DOHH2 (cell line): ENCODE measurements at regions not wholly inside any gene's neighbourhood (a gene's known extent, or its start where the extent isn't known, plus 50 kb on each side); places are given as distances from the start of the nearest gene placed in this dataset.

Source experiments
- H3F3A ChIP-seq: fragments of 200-600 bp; sonication (generic), shearing (Covaris generic); 2 replicates; pipeline ENCODE4 v1.6.0; 2016; ENCODE audit warnings: antibody characterized with exemption, mild to moderate bottlenecking; ENCODE audit not compliant: control insufficient read depth, insufficient read depth
- H3K27ac ChIP-seq: fragments of 200-600 bp; sonication (generic); 2 replicates; pipeline ENCODE4 v1.5.1; 2014; ENCODE audit warnings: low read depth, mild to moderate bottlenecking, low read length, moderate library complexity
- H3K27me3 ChIP-seq: fragments of 200-600 bp; sonication (generic); 2 replicates; pipeline ENCODE4 v1.6.1; 2014; ENCODE audit warnings: mild to moderate bottlenecking, low read length, mixed read lengths; ENCODE audit not compliant: control insufficient read depth
- H3K36me3 ChIP-seq: fragments of 200-600 bp; sonication (generic); 2 replicates; pipeline ENCODE4 v1.6.1; 2014; ENCODE audit warnings: mild to moderate bottlenecking, low read length, moderate library complexity, mixed read lengths; ENCODE audit not compliant: control insufficient read depth
- H3K4me1 ChIP-seq: fragments of 200-600 bp; sonication (generic); 2 replicates; pipeline ENCODE4 v1.6.1; 2014; ENCODE audit warnings: mild to moderate bottlenecking, low read length, mixed read lengths; ENCODE audit not compliant: control insufficient read depth
- H3K4me2 ChIP-seq: fragments of 200-600 bp; sonication (generic); 2 replicates; pipeline ENCODE4 v1.6.0; 2014; ENCODE audit warnings: mild to moderate bottlenecking, low read length, moderate library complexity
- H3K4me3 ChIP-seq: fragments of 200-600 bp; sonication (generic); 2 replicates; pipeline ENCODE4 v1.5.1; 2014; ENCODE audit warnings: mild to moderate bottlenecking, low read length, mixed read lengths
- H3K79me2 ChIP-seq: fragments of 200-600 bp; sonication (generic); 2 replicates; pipeline ENCODE4 v1.6.1; 2014; ENCODE audit warnings: mild to moderate bottlenecking, low read length, mixed read lengths; ENCODE audit not compliant: control insufficient read depth
- H3K9me2 ChIP-seq: fragments of 200-600 bp; sonication (generic); replicated peaks from 2 replicates; pipeline ENCODE4 v1.6.1; 2014; ENCODE audit warnings: mild to moderate bottlenecking, low read length, mixed read lengths; ENCODE audit not compliant: control insufficient read depth
- H3K9me3 ChIP-seq: fragments of 200-600 bp; sonication (generic); 2 replicates; pipeline ENCODE4 v1.6.1; 2014; ENCODE audit warnings: antibody characterized with exemption, low read length, mixed read lengths; ENCODE audit not compliant: control insufficient read depth, insufficient read depth
- H4K20me1 ChIP-seq: fragments of 200-600 bp; sonication (generic); 2 replicates; pipeline ENCODE4 v1.6.0; 2014; ENCODE audit warnings: low read depth, mild to moderate bottlenecking, antibody characterized with exemption, low read length, moderate library complexity; ENCODE audit not compliant: control insufficient read depth, insufficient read depth
- CTCF ChIP-seq: fragments of 200-600 bp; sonication (generic); IDR thresholded peaks from one replicate; pipeline ENCODE4 v1.5.1; 2014; ENCODE audit warnings: antibody characterized with exemption, mild to moderate bottlenecking, low read depth, low read length; ENCODE audit not compliant: poor library complexity, severe bottlenecking
- EZH2phosphoT487 ChIP-seq: fragments of 200-600 bp; sonication (generic); IDR thresholded peaks from 2 replicates; pipeline ENCODE4 v1.6.1; 2017; ENCODE audit warnings: borderline replicate concordance, mild to moderate bottlenecking, antibody characterized with exemption, low read length, moderate library complexity, mixed read lengths

GRCh38 chr2:175400975-175401374 is 219.5 kb upstream of the ATP5MC3 start:
- Histone ChIP-seq H3K9me3 (no peaks in the 10 kb centered on the region), H3K27ac (no peak overlapping the region), H3F3A (no peaks in the 10 kb centered on the region), H3K9me2 (no peaks in the 10 kb centered on the region), H3K36me3 (no peaks in the 10 kb centered on the region), H3K4me1 (no peaks in the 10 kb centered on the region), H3K4me3 (no peak overlapping the region), H3K79me2 (no peaks in the 10 kb centered on the region), H3K27me3 (no peaks in the 10 kb centered on the region), H4K20me1 (no peaks in the 10 kb centered on the region), H3K4me2 (no peak overlapping the region)
- TF ChIP-seq CTCF (no peak), EZH2phosphoT487 (no peak)

- no peaks in the 10 kb centered on the region for H3K36me3 ChIP-seq
- H3K79me2 ChIP-seq = no peaks in the 10 kb centered on the region
- no peak for TF ChIP-seq EZH2phosphoT487
- H3K4me1 ChIP-seq = no peaks in the 10 kb centered on the region
- no peak overlapping the region for H3K27ac ChIP-seq
- H3K27me3 ChIP-seq = no peaks in the 10 kb centered on the region
- H3K4me2 ChIP-seq = no peak overlapping the region
- H3K9me2 ChIP-seq = no peaks in the 10 kb centered on the region
- no peaks in the 10 kb centered on the region for H3K9me3 ChIP-seq
- H3K4me3 ChIP-seq = no peak overlapping the region
- H3F3A ChIP-seq = no peaks in the 10 kb centered on the region
- H4K20me1 ChIP-seq = no peaks in the 10 kb centered on the region
Measured at GRCh38 chr2:175399326-175399725, 217.8 kb upstream of the ATP5MC3 start.

- TF ChIP-seq CTCF (no peak), EZH2phosphoT487 (no peak)
- no peaks in the 10 kb centered on the region for H3K27me3 ChIP-seq
- H3F3A ChIP-seq = no peaks in the 10 kb centered on the region
Measured at GRCh38 chr2:175398848-175399247, 217.3 kb upstream of the ATP5MC3 start.

GRCh38 chr2:175396696-175397095 is 215.2 kb upstream of the ATP5MC3 start:
- Histone ChIP-seq H3K9me3 (no peaks in the 10 kb centered on the region), H3K4me3 (no peak overlapping the region), H3K4me1 (no peaks in the 10 kb centered on the region), H3K9me2 (no peaks in the 10 kb centered on the region), H3K36me3 (no peaks in the 10 kb centered on the region), H3K4me2 (no peak overlapping the region), H3K27ac (no peak overlapping the region), H4K20me1 (no peaks in the 10 kb centered on the region), H3K27me3 (no peaks in the 10 kb centered on the region), H3K79me2 (no peaks in the 10 kb centered on the region), H3F3A (no peaks in the 10 kb centered on the region)
- TF ChIP-seq EZH2phosphoT487 = no peak
- no peak for TF ChIP-seq CTCF

More at GRCh38 chr2:175398848-175399247, 217.3 kb upstream of the ATP5MC3 start:
- no peak overlapping the region for H3K4me3 ChIP-seq
- no peaks in the 10 kb centered on the region for H4K20me1 ChIP-seq
- no peaks in the 10 kb centered on the region for H3K4me1 ChIP-seq
- no peaks in the 10 kb centered on the region for H3K9me3 ChIP-seq
- no peaks in the 10 kb centered on the region for H3K9me2 ChIP-seq
- no peak overlapping the region for H3K27ac ChIP-seq
- H3K79me2 ChIP-seq = no peaks in the 10 kb centered on the region
- no peaks in the 10 kb centered on the region for H3K36me3 ChIP-seq
- no peak overlapping the region for H3K4me2 ChIP-seq
